H9 (cell line): ENCODE measurements at regions not wholly inside any gene's neighbourhood (a gene's known extent, or its start where the extent isn't known, plus 50 kb on each side); places are given as distances from the start of the nearest gene placed in this dataset.

ENCODE experiments used
- DNase-seq: peaks from one replicate; pipeline ENCODE4 v3.0.0-alpha.2; 2017
- H2AFZ ChIP-seq: one replicate; pipeline ENCODE4 v1.6.1; 2013; ENCODE audit warnings: mild to moderate bottlenecking, low read length, control low read depth, moderate library complexity
- H2AK5ac ChIP-seq: 2 replicates; pipeline ENCODE4 v1.6.1; 2013; ENCODE audit warnings: low read length, control low read depth, mixed read lengths; ENCODE audit not compliant: insufficient read length
- H2BK120ac ChIP-seq: one replicate; pipeline ENCODE4 v1.6.1; 2013; ENCODE audit warnings: low read depth, mild to moderate bottlenecking, low read length, control low read depth, inconsistent platforms; ENCODE audit not compliant: poor library complexity, severe bottlenecking
- H2BK12ac ChIP-seq: 2 replicates; pipeline ENCODE4 v1.6.1; 2013; ENCODE audit warnings: low read length, control low read depth, mixed read lengths, low read depth; ENCODE audit not compliant: insufficient read length
- H2BK15ac ChIP-seq: 2 replicates; pipeline ENCODE4 v1.6.1; 2013; ENCODE audit warnings: low read depth, low read length, control low read depth
- H2BK20ac ChIP-seq: one replicate; pipeline ENCODE4 v1.6.1; 2013; ENCODE audit warnings: low read depth, mild to moderate bottlenecking, low read length, control low read depth, inconsistent platforms; ENCODE audit not compliant: poor library complexity, severe bottlenecking
- H2BK5ac ChIP-seq: 2 replicates; pipeline ENCODE4 v1.6.1; 2013; ENCODE audit warnings: low read length, control low read depth, mixed read lengths; ENCODE audit not compliant: insufficient read length
- H3K14ac ChIP-seq: 2 replicates; pipeline ENCODE4 v1.6.1; 2013; ENCODE audit warnings: low read length, control low read depth; ENCODE audit not compliant: insufficient read depth
- H3K18ac ChIP-seq: 2 replicates; pipeline ENCODE4 v1.6.1; 2013; ENCODE audit warnings: low read depth, mild to moderate bottlenecking, mixed read lengths, low read length, control low read depth; ENCODE audit not compliant: insufficient read length
- H3K23ac ChIP-seq: 2 replicates; pipeline ENCODE4 v1.6.1; 2013; ENCODE audit warnings: low read length, control low read depth, mixed read lengths, low read depth; ENCODE audit not compliant: insufficient read length
- H3K23me2 ChIP-seq: 2 replicates; pipeline ENCODE4 v1.6.1; 2013; ENCODE audit warnings: low read depth, mild to moderate bottlenecking, mixed read lengths, low read length, control low read depth; ENCODE audit not compliant: insufficient read length, poor library complexity, severe bottlenecking
- H3K27ac ChIP-seq: 2 replicates; pipeline ENCODE4 v1.5.1; 2013; ENCODE audit warnings: low read length, control low read depth, mixed read lengths, low read depth; ENCODE audit not compliant: insufficient read length
- H3K27me3 ChIP-seq: 2 replicates; pipeline ENCODE4 v1.6.1; 2013; ENCODE audit warnings: low read length, control low read depth, inconsistent platforms; ENCODE audit not compliant: insufficient read depth
- H3K4ac ChIP-seq: 2 replicates; pipeline ENCODE4 v1.6.1; 2013; ENCODE audit warnings: low read depth, mild to moderate bottlenecking, control low read depth, inconsistent platforms, low read length, moderate library complexity
- H3K4me1 ChIP-seq: 2 replicates; pipeline ENCODE4 v1.6.1; 2013; ENCODE audit warnings: low read length, control low read depth, inconsistent platforms; ENCODE audit not compliant: insufficient read depth
- H3K4me2 ChIP-seq: 2 replicates; pipeline ENCODE4 v1.6.1; 2013; ENCODE audit warnings: low read length, control low read depth, mixed read lengths; ENCODE audit not compliant: insufficient read length, insufficient read depth
- H3K56ac ChIP-seq: 2 replicates; pipeline ENCODE4 v1.6.1; 2013; ENCODE audit warnings: low read depth, mild to moderate bottlenecking, mixed read lengths, low read length, control low read depth; ENCODE audit not compliant: insufficient read length
- H3K79me1 ChIP-seq: 2 replicates; pipeline ENCODE4 v1.6.1; 2013; ENCODE audit warnings: low read depth, mild to moderate bottlenecking, moderate library complexity, low read length, control low read depth, inconsistent platforms; ENCODE audit not compliant: insufficient read depth, poor library complexity, severe bottlenecking
- H3K79me2 ChIP-seq: 2 replicates; pipeline ENCODE4 v1.6.1; 2013; ENCODE audit warnings: low read length, control low read depth, inconsistent platforms; ENCODE audit not compliant: insufficient read depth
- H3K9ac ChIP-seq: 2 replicates; pipeline ENCODE4 v1.6.1; 2013; ENCODE audit warnings: low read length, control low read depth, mixed read lengths; ENCODE audit not compliant: insufficient read length; ENCODE audit errors: extremely low read depth
- H3K9me3 ChIP-seq: one replicate; pipeline ENCODE4 v1.6.1; 2013; ENCODE audit warnings: low read depth, low read length, inconsistent platforms; ENCODE audit not compliant: control insufficient read depth
- H3T11ph ChIP-seq: one replicate; pipeline ENCODE4 v1.6.1; 2013; ENCODE audit warnings: mild to moderate bottlenecking, low read length, control low read depth, inconsistent platforms
- H4K20me1 ChIP-seq: one replicate; pipeline ENCODE4 v1.6.1; 2013; ENCODE audit not compliant: control insufficient read depth, insufficient read length, insufficient read depth
- H4K5ac ChIP-seq: 2 replicates; pipeline ENCODE4 v1.6.1; 2013; ENCODE audit warnings: low read depth, mild to moderate bottlenecking, mixed read lengths, low read length, control low read depth; ENCODE audit not compliant: insufficient read length
- H4K8ac ChIP-seq: replicated peaks from 2 replicates; pipeline ENCODE4 v1.6.1; 2013; ENCODE audit warnings: low read length, control low read depth, mixed read lengths, low read depth; ENCODE audit not compliant: insufficient read length
- H4K91ac ChIP-seq: 2 replicates; pipeline ENCODE4 v1.6.1; 2013; ENCODE audit warnings: low read depth, mild to moderate bottlenecking, moderate library complexity, mixed read lengths, low read length, control low read depth; ENCODE audit not compliant: insufficient read length
- H3K27ac Mint-ChIP-seq, 3 experiments: 2 replicates in 2 of 3; 3 replicates in 1 of 3; pipeline ENCODE4 v1.8.0; 2020 to 2021; ENCODE audit warnings: mixed read lengths in 3 of 3, mild to moderate bottlenecking in 1 of 3, moderate library complexity in 1 of 3
- H3K27me3 Mint-ChIP-seq: 2 replicates; pipeline ENCODE4 v1.8.0; 2021; ENCODE audit warnings: low read depth, mild to moderate bottlenecking, moderate library complexity, mixed read lengths
- H3K36me3 Mint-ChIP-seq, 3 experiments: 2 replicates in 2 of 3; 3 replicates in 1 of 3; pipeline ENCODE4 v1.8.0; 2020 to 2021; ENCODE audit warnings: low read depth in 3 of 3, mixed read lengths in 3 of 3; ENCODE audit not compliant: insufficient read depth in 1 of 3
- H3K4me1 Mint-ChIP-seq, 2 experiments: 2 replicates each; pipeline ENCODE4 v1.8.0; 2020; ENCODE audit warnings: mixed read lengths in 2 of 2
- H3K4me3 Mint-ChIP-seq, 2 experiments: 2 replicates in 1 of 2; 3 replicates in 1 of 2; pipeline ENCODE4 v1.8.0; 2020 to 2021; ENCODE audit warnings: mild to moderate bottlenecking in 2 of 2, mixed read lengths in 2 of 2, moderate library complexity in 1 of 2
- H3K9me3 Mint-ChIP-seq, 2 experiments: 2 replicates in 1 of 2; 3 replicates in 1 of 2; pipeline ENCODE4 v1.8.0; 2020; ENCODE audit warnings: mild to moderate bottlenecking in 2 of 2, mixed read lengths in 2 of 2, moderate library complexity in 1 of 2
- CTCF ChIP-seq: fragments of 200-600 bp; sonication (generic); conservative IDR thresholded peaks from 3 replicates; pipeline ENCODE4 v1.8.0; 2021; ENCODE audit warnings: antibody characterized with exemption, mild to moderate bottlenecking
- WGBS: extraction: QIAGEN DNeasy Blood & Tissue Kit; methylation state at CpG from one replicate; pipeline ENCODE4 v1.1.7; 2013; ENCODE audit warnings: missing lambda C conversion rate, low lambda C conversion rate, mixed read lengths; ENCODE audit not compliant: insufficient read length; ENCODE audit errors: extremely low coverage; 5-methylcytosine and 5-hydroxymethylcytosine counted together

GRCh38 chr6:4561773-4562400 is 214.3 kb upstream of the CDYL start:
- Histone ChIP-seq H3K23me2 (no peaks in the 10 kb centered on the region), H3K14ac (no peak overlapping the region), H3K18ac (no peak overlapping the region), H4K5ac (no peak overlapping the region), H2BK15ac (no peak overlapping the region), H2BK12ac (no peak overlapping the region), H3K27me3 (no peaks in the 10 kb centered on the region), H3K4ac (no peak overlapping the region), H3K4me2 (no peak overlapping the region), H3K23ac (no peak overlapping the region), H2BK120ac (no peak overlapping the region), H3T11ph (no peak overlapping the region), H4K20me1 (no peaks in the 10 kb centered on the region), H3K4me1 (no peaks in the 10 kb centered on the region; the same call in 1 of the 2 replicates), H3K79me1 (no peaks in the 10 kb centered on the region), H3K9me3 (no peaks in the 10 kb centered on the region), H2BK5ac (no peak overlapping the region), H3K27ac (no peak overlapping the region), H2AK5ac (no peak overlapping the region), H3K56ac (no peak overlapping the region), H2BK20ac (no peak overlapping the region), H4K91ac (no peak overlapping the region), H2AFZ (no peak overlapping the region), H3K9ac (no peak overlapping the region), H4K8ac (no peak overlapping the region), H3K79me2 (no peaks in the 10 kb centered on the region)
- no peak overlapping the region for H3K4me3 Mint-ChIP-seq
- peaks cover 10% of the 10 kb centered on the region for H3K27me3 Mint-ChIP-seq
- no peaks in the 10 kb centered on the region for H3K36me3 Mint-ChIP-seq
- peaks cover 0 to 6% of the 10 kb centered on the region in 2 experiments; a peak in 3 of 4 replicates for H3K4me1 Mint-ChIP-seq
- no peak overlapping the region for H3K27ac Mint-ChIP-seq
- no peak for DNase-seq
- WGBS, result no CpG with 5 or more reads among the region's 6 CpGs
- H3K9me3 Mint-ChIP-seq, result no peaks in the 10 kb centered on the region
- TF ChIP-seq CTCF, result no peak
